K562 (cell line): ENCODE measurements at regions not wholly inside any gene's neighbourhood (a gene's known extent, or its start where the extent isn't known, plus 50 kb on each side); places are given as distances from the start of the nearest gene placed in this dataset.

ENCODE experiments used
- ATAC-seq: fragments of 200-7000 bp; cut with Tn5 transposase; 3 replicates; pipeline ENCODE4 v1.9.1; 2020; ENCODE audit warnings: moderate library complexity
- BruUV-seq: library from RNA; stranded (reverse); fragments of 400-500 nt; replicated peaks from 2 replicates; lab custom pipeline; 2021; lab: Mats Ljungman, UMichigan
- CTCF ChIA-PET: fragments of 300-600 bp; formaldehyde crosslinking; extraction: SDS; loops from one replicate; lab custom pipeline; 2021; ENCODE audit warnings: low intra/inter-chr PET ratio; lab: Yijun Ruan, JAX
- POLR2A ChIA-PET: fragments of 300-600, 350-650 bp; sonication (Branson Sonifier 250); formaldehyde crosslinking; extraction: SDS; loops from one replicate; lab custom pipeline; 2021; ENCODE audit warnings: antibody characterized with exemption, inconsistent platforms; lab: Yijun Ruan, JAX
- DNase-seq, 4 experiments: peaks; one replicate each; pipeline versions ENCODE4 v3.0.0 to v3.0.0-alpha.2; 2011 to 2018; ENCODE audit warnings: low spot score in 3 of 4, mixed read lengths in 3 of 4; ENCODE audit errors: extremely low read depth in 1 of 4
- FAIRE-seq: peaks from 2 replicates; lab custom pipeline; 2011; peaks lifted over from hg19 to GRCh38; lab: Jason Lieb, UNC
- H2AFZ ChIP-seq: 2 replicates; pipeline ENCODE4 v1.6.0; 2011; ENCODE audit warnings: low read depth, low read length, control low read depth, inconsistent platforms
- H3K27ac ChIP-seq: fragments of 200-600 bp; 3 replicates; pipeline ENCODE4 v1.8.0; 2011; ENCODE audit warnings: low read depth, mild to moderate bottlenecking, control low read depth, inconsistent platforms, low read length, moderate library complexity, mixed read lengths; ENCODE audit errors: extremely low read depth
- H3K27me3 ChIP-seq, 2 experiments: fragments of 300-600 bp in 1 of 2; 2 replicates in 1 of 2; 3 replicates in 1 of 2; pipeline versions ENCODE4 v1.6.0 to v1.8.0; 2011; ENCODE audit warnings: inconsistent platforms in 2 of 2, low read length in 2 of 2, mild to moderate bottlenecking in 1 of 2, mixed read lengths in 1 of 2, moderate library complexity in 1 of 2; ENCODE audit not compliant: control insufficient read depth in 2 of 2, insufficient read depth in 2 of 2
- H3K36me3 ChIP-seq: fragments of 300-600 bp; 3 replicates; pipeline ENCODE4 v1.8.0; 2011; ENCODE audit warnings: mild to moderate bottlenecking, low read length, inconsistent platforms; ENCODE audit not compliant: control insufficient read depth, insufficient read depth
- H3K4me1 ChIP-seq, 2 experiments: fragments of 200-600 bp in 1 of 2; replicated peaks in 1 of 2; 2 replicates in 1 of 2; 3 replicates in 1 of 2; pipeline versions ENCODE4 v1.5.1 to v1.8.0; 2011; ENCODE audit warnings: inconsistent platforms in 2 of 2, low read length in 2 of 2, mild to moderate bottlenecking in 1 of 2, mixed read lengths in 1 of 2, moderate library complexity in 1 of 2; ENCODE audit not compliant: control insufficient read depth in 2 of 2, insufficient read depth in 2 of 2
- H3K4me2 ChIP-seq: 2 replicates; pipeline ENCODE4 v1.6.1; 2011; ENCODE audit warnings: low read length, control low read depth, inconsistent platforms, mixed read lengths; ENCODE audit not compliant: insufficient read depth
- H3K4me3 ChIP-seq: fragments of 200-600 bp; sonication (generic), shearing (Covaris generic); 2 replicates; pipeline ENCODE4 v1.5.1; 2016; ENCODE audit warnings: control low read depth, inconsistent platforms
- H3K79me2 ChIP-seq: fragments of 200-600 bp; 3 replicates; pipeline ENCODE4 v1.8.0; 2011; ENCODE audit warnings: low read length, inconsistent platforms; ENCODE audit not compliant: control insufficient read depth, insufficient read depth
- H3K9ac ChIP-seq, 2 experiments: 2 replicates each; pipeline versions ENCODE4 v1.6.0 to v1.6.1; 2011; ENCODE audit warnings: low read depth in 2 of 2, low read length in 2 of 2, control low read depth in 1 of 2, inconsistent platforms in 1 of 2, mild to moderate bottlenecking in 1 of 2, mixed read lengths in 1 of 2; ENCODE audit not compliant: insufficient read depth in 1 of 2
- H3K9me1 ChIP-seq: one replicate; pipeline ENCODE4 v1.6.0; 2011; ENCODE audit warnings: inconsistent platforms, mild to moderate bottlenecking, low read length, moderate library complexity; ENCODE audit not compliant: control insufficient read depth, insufficient read depth
- H3K9me3 ChIP-seq: replicated peaks from 2 replicates; pipeline ENCODE4 v1.5.1; 2011; ENCODE audit warnings: low read depth, low read length, inconsistent platforms; ENCODE audit not compliant: control insufficient read depth, insufficient read depth
- H4K20me1 ChIP-seq: replicated peaks from 2 replicates; pipeline ENCODE4 v1.6.1; 2011; ENCODE audit warnings: low read length, inconsistent platforms, mixed read lengths; ENCODE audit not compliant: control insufficient read depth, insufficient read depth
- ATF1 ChIP-seq, 2 experiments: fragments of 450-650 bp in 1 of 2; IDR thresholded peaks; 2 replicates each; pipeline ENCODE4 v1.6.1; 2016; ENCODE audit warnings: missing compliant biosample characterization in 1 of 2, missing genetic modification characterization in 1 of 2
- ATF7 ChIP-seq: fragments of 450-650 bp; IDR thresholded peaks from 2 replicates; pipeline ENCODE4 v1.7.1; 2014; ENCODE audit warnings: mild to moderate bottlenecking, moderate library complexity
- CREB1 ChIP-seq, 2 experiments: sonication (generic) in 1 of 2; formaldehyde crosslinking in 1 of 2; IDR thresholded peaks; 2 replicates each; pipeline versions ENCODE4 v1.6.1 to v1.8.0; 2012 to 2022; ENCODE audit warnings: inconsistent platforms in 1 of 2, mild to moderate bottlenecking in 1 of 2, missing genetic modification reagents in 1 of 2, moderate library complexity in 1 of 2
- CXXC5 ChIP-seq: fragments of 250-450 bp; sonication (Bioruptor Pico); IDR thresholded peaks from 2 replicates; pipeline ENCODE4 v1.8.0; 2022; ENCODE audit warnings: inconsistent platforms, mild to moderate bottlenecking, moderate library complexity
- ELF1 ChIP-seq: fragments of 200-800 bp; sonication (Bioruptor generic); IDR thresholded peaks from 2 replicates; pipeline ENCODE4 v1.6.1; 2016; ENCODE audit warnings: missing genetic modification characterization, missing compliant biosample characterization
- FOXM1 ChIP-seq, 2 experiments: fragments of 450-650 bp in 1 of 2; sonication (generic) in 1 of 2; formaldehyde crosslinking in 1 of 2; IDR thresholded peaks; 2 replicates each; pipeline versions ENCODE4 v1.6.1 to v1.9.0; 2017 to 2022; ENCODE audit warnings: low read depth in 2 of 2, mild to moderate bottlenecking in 2 of 2, missing genetic modification reagents in 1 of 2, moderate library complexity in 1 of 2
- GATAD2A ChIP-seq: fragments of 450-650 bp; IDR thresholded peaks from 2 replicates; pipeline ENCODE4 v1.6.1; 2017
- MYC ChIP-seq, 2 experiments: fragments of 250-450 bp in 1 of 2; sonication (Bioruptor Pico) in 1 of 2; IDR thresholded peaks; 2 replicates each; pipeline versions ENCODE4 v1.5.1 to v1.6.1; 2012 to 2021; ENCODE audit warnings: low read depth in 2 of 2, borderline replicate concordance in 1 of 2, improper control_type of control experiment in 1 of 2, low read length in 1 of 2, mild to moderate bottlenecking in 1 of 2, moderate library complexity in 1 of 2
- NCOR1 ChIP-seq: fragments of 450-650 bp; IDR thresholded peaks from 2 replicates; pipeline ENCODE4 v1.6.1; 2016; ENCODE audit warnings: mild to moderate bottlenecking, moderate library complexity
- PML ChIP-seq: IDR thresholded peaks from 2 replicates; pipeline ENCODE4 v1.6.1; 2012; ENCODE audit warnings: low read length, inconsistent platforms
- POLR2B ChIP-seq: fragments of 450-650 bp; IDR thresholded peaks from 2 replicates; pipeline ENCODE4 v1.6.1; 2018; ENCODE audit warnings: low read depth; ENCODE audit not compliant: partially characterized antibody
- PURB ChIP-seq: sonication (generic); formaldehyde crosslinking; IDR thresholded peaks from 2 replicates; pipeline ENCODE4 v1.9.0; 2021; ENCODE audit warnings: low read depth, mild to moderate bottlenecking, missing genetic modification reagents
- SAP30 ChIP-seq: fragments of 200-600 bp; sonication (generic); IDR thresholded peaks from 2 replicates; pipeline ENCODE4 v1.6.1; 2012; ENCODE audit warnings: borderline replicate concordance, low read depth, mild to moderate bottlenecking, moderate library complexity, low read length, control low read depth, inconsistent platforms; ENCODE audit not compliant: insufficient read depth, poor library complexity, severe bottlenecking
- SIRT6 ChIP-seq: IDR thresholded peaks from one replicate; pipeline ENCODE4 v1.6.1; 2012; ENCODE audit warnings: low read depth, mild to moderate bottlenecking, control low read depth, inconsistent platforms, low read length, moderate library complexity
- TRIM25 ChIP-seq: fragments of 450-650 bp; IDR thresholded peaks from 2 replicates; pipeline ENCODE4 v1.7.0; 2016; ENCODE audit warnings: borderline replicate concordance
- ZNF655 ChIP-seq: fragments of 250-450 bp; sonication (Bioruptor Pico); IDR thresholded peaks from 2 replicates; pipeline ENCODE4 v1.5.0; 2021
- WGBS: fragments of 100-300 bp; shearing (Covaris generic); methylation state at CpG from one replicate; pipeline ENCODE4 v1.1.6; 2016; ENCODE audit warnings: low coverage, mixed read lengths; ENCODE audit not compliant: insufficient coverage; ENCODE audit errors: missing lambda C conversion rate; 5-methylcytosine and 5-hydroxymethylcytosine counted together
- in situ Hi-C: fragments of 300-500 bp; cut with MboI; formaldehyde crosslinking; loops from 4 replicates; pipeline ENCODE4 v1.15.0; 2018; ENCODE audit warnings: inconsistent platforms, mixed read lengths
- intact Hi-C: fragments of 100-400 bp; cut with micrococcal nuclease; formaldehyde crosslinking; loops from 2 replicates; pipeline ENCODE4 v1.14.2; 2022

DNA sequence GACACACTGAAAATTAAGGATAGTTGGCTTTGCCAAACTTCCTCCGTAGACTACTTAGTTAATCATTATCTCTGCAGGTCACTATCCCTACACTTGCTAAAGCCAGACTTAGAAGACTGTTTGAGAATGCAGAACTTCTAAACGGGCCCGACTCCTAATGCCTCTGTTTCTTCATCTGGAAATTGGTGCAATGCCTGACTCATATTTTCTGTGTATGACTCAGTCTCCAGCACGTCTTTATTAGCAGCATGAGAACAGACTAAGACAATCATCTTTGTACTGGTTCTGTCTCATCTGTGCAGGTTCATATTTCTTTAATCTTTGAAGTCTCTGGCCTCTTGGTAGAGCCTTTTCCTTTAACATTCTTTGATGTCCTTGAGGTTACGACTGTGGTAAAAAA is 411.9 kb upstream of the ACTRT1 start (continued):
- no peak for TF ChIP-seq TRIM25
- TF ChIP-seq ZNF655 (CRISPR knock-in tag) = no peak
- TF ChIP-seq ELF1 (tag) = no peak
- no peak for TF ChIP-seq PURB (CRISPR knock-in tag)
- TF ChIP-seq MYC (IDR thresholded peaks at IDR 0.05; ENCODE audit: low read depth, low read length) = no peak
- TF ChIP-seq MYC (CRISPR knock-in tag; IDR thresholded peaks at IDR 0.05; ENCODE audit: borderline replicate concordance, low read depth) = no peak

- ATAC-seq (no peak), DNase-seq (no peak), FAIRE-seq (no peak)
- 0% methylated on average over 6 of the region's 6 CpGs for WGBS
- Histone ChIP-seq H3K36me3 (no peaks in the 10 kb centered on the region), H3K4me3 (no peak overlapping the region), H4K20me1 (no peaks in the 10 kb centered on the region), H3K4me2 (no peak overlapping the region), H3K9me3 (no peaks in the 10 kb centered on the region), H3K4me1 (no peaks in the 10 kb centered on the region), H3K27me3 (no peaks in the 10 kb centered on the region), H3K9me1 (no peaks in the 10 kb centered on the region), H3K9ac (no peak overlapping the region), H3K27ac (no peak overlapping the region), H3K79me2 (no peaks in the 10 kb centered on the region), H2AFZ (no peak overlapping the region)
- POLR2A ChIA-PET = no interaction called here
- TF ChIP-seq CREB1 (IDR thresholded peaks at IDR 0.05) (no peak), CREB1 (CRISPR knock-in tag; IDR thresholded peaks at IDR 0.05) (no peak), GATAD2A (no peak), SIRT6 (no peak), PML (no peak), NCOR1 (no peak), CXXC5 (no peak), ATF7 (no peak), POLR2B (no peak), FOXM1 (IDR thresholded peaks at IDR 0.05; ENCODE audit: low read depth) (no peak), FOXM1 (CRISPR knock-in tag; IDR thresholded peaks at IDR 0.05; ENCODE audit: low read depth) (no peak), ATF1 (CRISPR knock-in tag; IDR thresholded peaks at IDR 0.05) (no peak), ATF1 (tag; IDR thresholded peaks at IDR 0.05) (no peak), SAP30 (no peak)
- CTCF ChIA-PET = no interaction called here
- in situ Hi-C loops (no loop called here), intact Hi-C loops (no loop called here)
- BruUV-seq = no TSS peak
These were observed 408.6 kb upstream of the ACTRT1 start for GRCh38 chrX:128460835-128461234.
